Muscle layer of duodenum (tissue), 2 donors: ENCODE measurements at regions not wholly inside any gene's neighbourhood (a gene's known extent, or its start where the extent isn't known, plus 50 kb on each side); places are given as distances from the start of the nearest gene placed in this dataset.
"Not testable (repeated sequence)": the region's sequence is repeated elsewhere in the genome, so short reads cannot be mapped to it uniquely, and the experiment has no call there.

Experiments used
- H3K27ac ChIP-seq: one replicate; pipeline ENCODE4 v1.7.0; 2013; ENCODE audit warnings: mild to moderate bottlenecking, low read length
- H3K27me3 ChIP-seq: one replicate; pipeline ENCODE4 v1.7.0; 2013; ENCODE audit warnings: low read depth, mild to moderate bottlenecking, control low read depth, low read length
- H3K36me3 ChIP-seq, 2 donors: one replicate each; pipeline ENCODE4 v1.7.0; 2013; ENCODE audit warnings: low read length in 2 of 2, control low read depth in 1 of 2, mild to moderate bottlenecking in 1 of 2; ENCODE audit not compliant: insufficient read depth in 2 of 2, control insufficient read depth in 1 of 2
- H3K4me1 ChIP-seq, 2 donors: one replicate each; pipeline ENCODE4 v1.7.0; 2013; ENCODE audit warnings: low read length in 2 of 2, mild to moderate bottlenecking in 2 of 2, control low read depth in 1 of 2, moderate library complexity in 1 of 2; ENCODE audit not compliant: insufficient read depth in 2 of 2, control insufficient read depth in 1 of 2
- H3K4me3 ChIP-seq, 2 donors: one replicate each; pipeline ENCODE4 v1.7.0; 2013; ENCODE audit warnings: low read length in 2 of 2, low read depth in 1 of 2, mild to moderate bottlenecking in 1 of 2
- H3K9me3 ChIP-seq, 2 donors: one replicate each; pipeline ENCODE4 v1.7.0; 2013; ENCODE audit warnings: low read length in 2 of 2, control low read depth in 1 of 2, mild to moderate bottlenecking in 1 of 2; ENCODE audit not compliant: control insufficient read depth in 1 of 2
- donor health status: healthy.

DNA sequence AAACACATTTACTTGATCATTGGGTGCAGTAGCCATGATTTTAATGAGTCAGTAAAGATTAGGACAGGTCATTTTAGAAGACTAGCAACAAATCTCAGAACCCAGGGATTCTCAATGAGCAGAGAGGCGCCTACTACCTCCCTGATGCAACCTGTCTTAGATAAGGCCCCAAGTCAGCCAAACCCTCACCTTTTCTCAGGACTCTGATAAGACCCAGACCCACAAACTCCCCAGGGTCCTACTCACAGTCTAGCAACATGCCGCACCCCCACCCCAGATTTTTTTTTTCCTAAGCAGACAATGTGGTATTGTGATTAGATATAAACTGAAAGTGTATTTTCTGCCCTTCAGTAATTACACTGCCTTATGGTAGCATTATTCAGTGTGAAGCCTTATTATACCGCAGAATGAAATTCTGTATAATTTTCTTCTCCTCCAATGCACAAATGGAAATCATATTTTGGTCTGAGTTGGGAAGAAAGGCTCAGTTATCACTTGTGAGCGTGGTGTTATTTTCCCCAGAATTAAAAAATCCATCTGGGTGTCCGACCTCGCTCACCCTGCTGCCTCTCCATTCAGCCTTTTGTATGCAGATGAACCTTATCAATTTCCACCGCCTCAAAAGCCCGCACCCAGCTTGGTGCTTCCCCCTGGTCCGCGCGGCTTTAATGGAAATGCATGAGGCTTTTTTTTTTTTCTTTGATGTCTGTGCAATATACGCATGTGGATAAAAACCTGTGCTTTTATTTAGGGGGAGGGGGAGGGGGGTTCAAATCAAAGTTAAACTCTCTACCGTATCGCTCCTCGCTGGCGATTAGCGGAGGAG is 122.0 kb upstream of the SOX14 start:
- Histone ChIP-seq H3K27me3 (no peaks in the 10 kb centered on the region), H3K4me1 (no peaks in the 10 kb centered on the region), H3K4me3 (no peak overlapping the region), H3K27ac (no peak overlapping the region), H3K9me3 (no peaks in the 10 kb centered on the region), H3K36me3 (no peaks in the 10 kb centered on the region)

DNA sequence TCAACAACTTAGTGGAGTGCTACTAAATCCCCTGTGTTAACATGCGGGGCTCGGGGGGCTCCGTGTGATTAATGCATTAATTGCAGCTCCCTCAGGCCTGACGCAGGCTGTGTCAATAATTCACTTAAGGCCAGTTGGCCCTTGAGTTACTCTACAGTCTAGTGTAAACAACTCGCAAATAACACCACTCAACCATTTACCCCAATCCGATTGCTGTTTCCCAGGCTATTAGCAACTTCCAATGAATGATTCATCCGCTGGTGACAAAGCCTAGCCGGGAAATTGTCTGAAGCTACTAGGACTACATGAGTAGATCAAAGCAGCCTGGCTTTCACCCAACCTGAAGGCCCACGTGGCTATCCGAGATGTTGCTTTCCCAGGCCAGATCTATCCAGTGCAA is 121.3 kb upstream of the SOX14 start:
- no peaks in the 10 kb centered on the region for H3K27me3 ChIP-seq
- H3K4me1 ChIP-seq: no peaks in the 10 kb centered on the region
- no peaks in the 10 kb centered on the region for H3K9me3 ChIP-seq
- no peak overlapping the region for H3K27ac ChIP-seq
- H3K4me3 ChIP-seq: no peak overlapping the region
- H3K36me3 ChIP-seq: no peaks in the 10 kb centered on the region

DNA sequence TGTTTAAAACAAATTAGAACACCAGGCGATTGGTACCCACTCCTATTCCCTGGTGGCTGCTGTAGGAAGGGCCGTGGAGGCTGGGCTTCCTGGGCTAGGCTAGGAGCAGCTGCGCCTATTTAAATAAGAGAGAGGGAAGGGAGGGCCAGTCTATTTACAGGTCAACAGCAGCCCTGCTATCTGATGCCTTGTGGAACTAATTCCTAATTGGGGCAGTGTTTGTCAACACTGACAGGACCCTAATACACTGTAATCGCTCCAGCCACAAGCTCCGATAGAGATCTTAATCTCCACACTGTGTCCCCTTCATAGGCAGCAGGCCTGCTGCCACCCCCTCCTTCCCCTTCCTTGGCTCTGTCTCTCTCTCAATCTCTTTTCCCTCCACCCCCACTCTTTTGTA is 116.9 kb upstream of the SOX14 start:
- no peaks in the 10 kb centered on the region for H3K4me1 ChIP-seq
- no peaks in the 10 kb centered on the region for H3K9me3 ChIP-seq
- no peaks in the 10 kb centered on the region for H3K36me3 ChIP-seq
- H3K27ac ChIP-seq: no peak overlapping the region
- no peaks in the 10 kb centered on the region for H3K27me3 ChIP-seq
- H3K4me3 ChIP-seq: no peak overlapping the region

DNA sequence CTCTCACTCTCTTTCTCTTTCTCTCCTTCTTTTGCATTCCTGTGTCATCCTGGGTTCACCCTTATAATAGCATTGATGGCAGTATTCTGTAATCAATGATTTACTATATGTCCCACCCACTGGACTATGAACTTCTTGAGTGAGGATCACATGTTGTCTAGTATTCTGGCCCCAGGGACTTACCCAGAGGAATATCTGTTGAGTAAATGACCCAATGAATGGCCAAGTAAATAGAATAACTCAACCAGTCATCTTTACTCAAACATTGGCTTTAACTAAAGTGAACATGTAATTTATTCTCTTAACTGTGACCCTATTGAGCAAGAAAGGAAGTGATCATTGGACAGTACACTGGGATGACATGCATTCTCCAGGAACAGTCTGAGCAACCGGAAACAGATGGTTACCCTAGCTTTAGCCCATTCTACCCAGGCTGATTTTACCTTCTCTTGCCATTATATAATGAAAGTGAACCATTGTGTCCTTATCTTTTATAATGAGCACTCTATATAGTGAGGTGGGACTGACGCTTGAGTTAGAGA is 94.5 kb upstream of the SOX14 start:
- H3K4me3 ChIP-seq: no peak overlapping the region
- H3K9me3 ChIP-seq: peaks cover 4 to 13% of the 10 kb centered on the region in 2 donors
- no peaks in the 10 kb centered on the region for H3K36me3 ChIP-seq
- H3K4me1 ChIP-seq: no peaks in the 10 kb centered on the region
- no peak overlapping the region for H3K27ac ChIP-seq
- H3K27me3 ChIP-seq: no peaks in the 10 kb centered on the region

DNA sequence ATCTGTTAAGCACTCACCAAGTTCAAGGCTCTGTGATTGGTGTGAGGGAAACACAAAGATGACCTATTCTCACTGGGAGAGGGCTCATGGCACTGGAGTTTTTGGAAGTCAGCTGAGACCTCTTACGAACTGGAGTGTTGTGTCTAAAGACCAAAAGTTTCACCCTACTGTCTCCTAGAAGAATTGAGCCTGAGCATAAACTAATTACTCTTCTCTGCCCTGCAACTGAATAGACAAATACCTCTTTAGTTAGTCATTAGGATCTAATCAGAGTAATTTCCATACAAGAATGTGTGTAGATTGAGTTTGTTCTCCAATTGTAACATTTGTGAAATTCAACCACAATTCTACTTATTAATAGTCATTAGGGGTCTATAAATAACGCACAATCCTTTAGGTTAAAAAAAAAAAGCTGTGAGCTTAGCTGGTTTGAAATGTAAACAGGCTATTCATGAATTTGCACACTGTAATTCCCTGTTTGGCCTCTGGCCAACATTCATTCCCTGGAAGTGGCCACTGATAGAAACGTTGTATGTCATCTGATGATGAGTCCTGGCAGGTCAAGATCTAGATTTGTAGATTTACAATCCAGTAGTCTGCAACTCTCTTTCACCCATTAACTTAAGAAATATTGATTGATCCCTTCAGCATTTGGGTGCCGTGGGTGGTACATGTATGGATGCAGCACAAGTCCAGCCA is 76.8 kb upstream of the SOX14 start:
- Histone ChIP-seq H3K4me3 (no peak overlapping the region), H3K9me3 (no peaks in the 10 kb centered on the region)

DNA sequence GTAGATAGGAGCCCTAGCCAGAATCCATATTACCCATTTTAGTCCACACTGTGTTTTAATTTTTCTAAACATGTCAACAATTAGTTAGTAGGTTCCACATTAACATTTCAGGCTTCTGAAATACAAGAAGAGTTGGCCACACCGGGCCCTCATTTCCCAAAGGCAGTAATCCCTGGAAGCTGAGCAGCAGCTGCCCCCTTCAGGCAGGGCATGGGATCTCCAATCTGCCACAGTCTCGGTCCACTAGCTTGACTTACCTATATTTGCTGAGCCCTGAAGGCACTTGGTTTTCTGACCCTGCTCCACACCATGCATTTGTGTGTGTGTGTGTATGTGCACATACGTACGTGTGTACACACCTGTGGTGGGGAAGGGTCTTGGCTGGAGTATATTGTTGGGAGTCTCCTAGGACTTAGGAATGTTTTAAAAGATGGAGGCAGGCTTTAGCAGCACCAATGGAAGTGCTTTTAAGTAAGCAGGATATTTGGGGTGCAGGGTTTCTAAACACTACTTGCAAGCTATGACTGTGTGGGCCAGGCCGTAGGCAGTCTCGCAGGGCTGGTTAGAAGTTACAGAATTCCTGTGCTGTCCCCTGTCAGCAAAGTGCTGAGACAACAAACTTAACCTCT is 71.2 kb upstream of the SOX14 start:
- Histone ChIP-seq H3K27me3 (no peaks in the 10 kb centered on the region), H3K4me3 (no peak overlapping the region), H3K27ac (no peak overlapping the region), H3K4me1 (no peaks in the 10 kb centered on the region), H3K36me3 (no peaks in the 10 kb centered on the region), H3K9me3 (no peaks in the 10 kb centered on the region)

More for the DNA sequence above, 76.8 kb upstream of the SOX14 start:
- H3K27ac ChIP-seq: no peak overlapping the region
- no peaks in the 10 kb centered on the region for H3K36me3 ChIP-seq
- no peaks in the 10 kb centered on the region for H3K27me3 ChIP-seq
- H3K4me1 ChIP-seq: no peaks in the 10 kb centered on the region

DNA sequence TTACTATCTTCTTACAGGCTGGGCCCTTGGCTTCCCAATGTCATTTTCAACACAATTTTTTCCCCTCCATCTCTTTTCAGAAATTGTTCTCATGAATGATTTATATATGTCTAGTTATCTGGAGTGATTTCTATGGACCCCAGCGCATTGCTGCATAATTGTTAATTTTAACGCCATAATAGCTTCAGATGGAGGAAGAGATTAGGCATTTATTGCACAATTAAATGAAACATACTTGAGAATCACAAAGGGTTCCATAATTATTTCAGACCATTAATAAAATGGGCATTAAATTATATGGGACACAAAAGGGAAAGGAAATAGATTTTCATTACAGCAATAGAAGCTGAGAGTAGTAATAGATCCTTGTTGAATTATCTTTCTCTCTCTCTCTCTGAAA is 70.3 kb upstream of the SOX14 start:
- Histone ChIP-seq H3K27ac (no peak overlapping the region), H3K4me1 (no peaks in the 10 kb centered on the region), H3K4me3 (no peak overlapping the region), H3K36me3 (no peaks in the 10 kb centered on the region), H3K9me3 (no peaks in the 10 kb centered on the region), H3K27me3 (no peaks in the 10 kb centered on the region)

DNA sequence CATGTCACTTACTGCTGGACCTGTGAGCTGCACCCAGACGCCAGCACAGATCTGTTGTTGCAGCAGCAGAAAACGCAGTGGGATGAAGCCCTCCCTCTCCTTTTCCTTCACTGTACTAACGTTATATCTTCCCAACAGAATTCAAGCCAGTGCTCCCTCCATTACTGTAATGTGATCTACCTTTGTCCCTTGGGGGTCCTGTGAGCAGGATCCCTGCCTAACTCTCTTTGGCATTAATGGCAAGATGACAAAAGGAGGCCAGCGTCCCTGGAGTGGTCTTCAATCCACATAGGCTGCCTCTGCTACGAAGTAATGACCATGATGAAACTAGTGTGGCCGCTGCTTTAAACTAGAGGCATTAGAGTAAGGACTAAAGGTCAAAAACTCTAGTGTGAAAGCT is 69.3 kb upstream of the SOX14 start:
- Histone ChIP-seq H3K27me3 (no peaks in the 10 kb centered on the region), H3K9me3 (no peaks in the 10 kb centered on the region), H3K27ac (no peak overlapping the region), H3K36me3 (no peaks in the 10 kb centered on the region), H3K4me3 (no peak overlapping the region), H3K4me1 (no peaks in the 10 kb centered on the region)

DNA sequence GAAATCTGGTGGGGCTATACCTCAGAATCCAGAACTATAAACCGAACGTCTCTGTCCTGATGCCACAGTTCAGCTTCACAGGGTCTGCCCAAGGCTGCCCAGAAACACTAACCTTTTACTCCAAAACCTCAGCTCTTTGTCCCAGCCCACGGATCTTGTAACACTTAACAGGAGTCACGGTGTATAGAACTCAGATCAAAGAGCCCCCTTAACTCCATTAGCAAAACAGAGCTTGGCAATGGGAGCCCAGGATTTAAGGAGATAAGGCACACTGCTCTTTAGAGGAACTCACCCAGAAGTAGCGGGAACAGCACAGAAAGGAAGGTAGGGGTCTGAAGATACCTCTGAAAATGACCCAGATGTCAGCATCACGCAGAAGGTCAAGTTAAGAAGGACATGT is 68.8 kb upstream of the SOX14 start:
- no peak overlapping the region for H3K27ac ChIP-seq
- H3K27me3 ChIP-seq: no peaks in the 10 kb centered on the region
- H3K9me3 ChIP-seq: no peaks in the 10 kb centered on the region
- H3K36me3 ChIP-seq: no peaks in the 10 kb centered on the region
- H3K4me1 ChIP-seq: no peaks in the 10 kb centered on the region
- no peak overlapping the region for H3K4me3 ChIP-seq

DNA sequence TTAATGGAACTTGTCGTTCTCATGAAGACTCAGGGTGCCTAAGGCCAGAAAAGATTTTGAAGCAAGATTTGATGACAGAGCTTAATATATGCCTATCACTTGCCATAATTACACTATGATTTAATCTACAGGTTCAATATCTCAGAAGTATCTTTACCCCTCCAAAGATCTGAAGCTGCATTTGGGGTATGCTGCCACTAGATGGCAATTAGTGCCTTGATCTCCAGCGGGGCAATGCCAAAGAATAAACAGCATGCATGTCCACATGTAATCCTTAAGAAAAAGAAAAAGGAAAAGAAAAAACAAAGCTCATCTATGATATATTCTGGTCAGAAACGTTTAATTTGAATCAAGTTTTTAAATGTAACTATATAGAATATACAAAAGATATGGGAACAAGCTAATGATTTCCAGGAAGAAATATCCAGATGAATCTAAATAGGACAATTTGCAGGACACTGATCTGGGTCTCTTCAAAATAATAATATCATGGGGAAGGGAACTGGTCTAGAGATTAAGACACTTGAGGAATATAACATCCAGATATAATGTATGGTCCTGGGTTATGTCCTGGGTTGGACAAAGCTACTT is 55.0 kb upstream of the SOX14 start:
- no peaks in the 10 kb centered on the region for H3K27me3 ChIP-seq
- H3K27ac ChIP-seq: no peak overlapping the region
- H3K4me1 ChIP-seq: no peaks in the 10 kb centered on the region
- H3K9me3 ChIP-seq: no peaks in the 10 kb centered on the region
- no peak overlapping the region for H3K4me3 ChIP-seq
- no peaks in the 10 kb centered on the region for H3K36me3 ChIP-seq

DNA sequence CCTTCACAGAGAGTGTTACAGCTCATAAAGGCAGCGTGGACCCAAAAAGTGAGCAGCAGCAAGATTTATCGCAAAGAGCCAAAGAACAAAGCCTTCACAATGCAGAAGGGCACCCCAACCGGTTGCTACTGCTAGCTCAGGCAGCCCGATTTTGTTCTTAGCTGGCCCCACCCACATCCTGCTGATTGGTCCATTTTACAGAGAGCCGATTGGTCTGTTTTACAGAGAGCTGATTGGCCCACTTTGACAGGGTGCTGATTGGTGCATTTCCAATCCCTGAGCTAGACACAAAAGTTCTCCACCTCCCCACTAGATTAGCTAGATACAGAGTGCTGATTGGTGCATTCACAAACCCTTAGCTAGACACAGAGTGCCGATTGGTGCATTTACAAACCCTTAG is 50.1 kb upstream of the SOX14 start:
- H3K9me3 ChIP-seq, H3K27me3 ChIP-seq, H3K4me1 ChIP-seq, H3K27ac ChIP-seq, H3K36me3 ChIP-seq, H3K4me3 ChIP-seq: not testable (repeated sequence)
